HG03108 (cell line): ENCODE measurements at regions not wholly inside any gene's neighbourhood (a gene's known extent, or its start where the extent isn't known, plus 50 kb on each side); places are given as distances from the start of the nearest gene placed in this dataset.

Experiments
- ATAC-seq: cut with Tn5 transposase; IDR thresholded peaks from one replicate; pipeline ENCODE4 v1.9.1; 2021; ENCODE audit warnings: moderate library complexity; ENCODE audit not compliant: unreplicated experiment

DNA sequence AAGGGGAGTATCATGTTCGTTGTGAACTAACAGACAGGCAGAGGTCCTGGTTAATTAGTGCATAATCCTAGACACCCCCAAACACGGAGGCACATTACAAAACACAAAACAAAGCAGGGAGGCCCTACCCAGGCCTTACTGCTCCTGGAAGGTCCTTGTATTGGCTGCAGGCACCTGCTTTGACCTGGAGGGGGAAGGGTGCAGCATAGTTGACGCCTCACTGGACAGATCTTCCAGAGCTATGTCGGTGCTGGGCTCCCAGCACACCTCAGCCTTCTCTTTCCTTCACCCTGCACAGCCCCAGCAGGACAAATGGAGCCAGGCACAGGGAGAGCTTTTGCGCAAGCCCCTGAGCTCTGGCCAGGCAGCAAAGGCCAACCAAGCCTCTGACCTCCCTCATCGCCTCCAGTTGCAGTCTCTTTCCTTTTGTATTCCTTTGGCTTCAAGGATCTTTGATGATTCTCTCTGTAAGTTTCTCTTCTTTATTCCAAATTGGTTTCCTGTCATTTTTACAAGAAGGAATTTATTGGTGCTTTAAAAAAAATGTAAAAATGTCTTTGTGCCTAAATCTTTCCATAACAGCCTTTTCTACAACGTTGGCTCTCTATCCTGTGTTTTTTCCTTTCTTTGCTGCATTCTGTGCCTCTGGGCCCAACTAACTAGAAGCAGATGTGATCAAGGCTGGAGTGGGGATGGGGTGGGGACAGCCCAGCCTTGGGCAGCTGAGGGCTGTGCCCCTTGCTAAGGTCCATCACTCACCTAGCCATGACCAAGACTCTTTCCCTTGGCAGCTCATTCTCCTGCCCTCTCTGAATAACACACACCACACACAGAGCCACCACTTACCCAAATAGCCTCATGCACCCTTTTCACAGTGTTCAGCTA is 317.1 kb upstream of the NPVF start:
- no peak for ATAC-seq

DNA sequence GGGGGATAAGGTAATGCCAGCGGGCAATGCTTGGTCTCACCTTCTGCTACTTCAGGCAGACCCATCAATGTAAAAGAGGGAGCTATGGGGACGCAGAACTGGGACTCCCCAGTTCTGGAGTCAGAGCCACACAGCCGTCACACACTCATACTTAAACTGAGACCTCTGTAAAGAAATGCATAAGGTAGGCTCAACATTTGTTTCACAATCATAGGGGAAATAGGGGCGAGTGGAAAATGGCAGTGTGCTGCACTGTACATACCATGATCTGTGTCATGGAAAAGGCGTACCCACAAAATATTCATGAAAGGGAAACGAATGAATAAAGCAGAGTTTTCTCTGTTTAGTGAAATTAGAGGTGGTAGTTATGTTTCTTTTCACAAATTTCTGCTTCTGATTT is 318.0 kb upstream of the NPVF start:
- no peak for ATAC-seq

GRCh38 chr7:25549271-25549921 is 321.1 kb upstream of the NPVF start:
- no peak for ATAC-seq

- ATAC-seq: no peak
Measured at GRCh38 chr7:25550149-25550548, 321.9 kb upstream of the NPVF start.

- ATAC-seq: no peak
Measured at GRCh38 chr7:25552998-25553397, 324.7 kb upstream of the NPVF start.

DNA sequence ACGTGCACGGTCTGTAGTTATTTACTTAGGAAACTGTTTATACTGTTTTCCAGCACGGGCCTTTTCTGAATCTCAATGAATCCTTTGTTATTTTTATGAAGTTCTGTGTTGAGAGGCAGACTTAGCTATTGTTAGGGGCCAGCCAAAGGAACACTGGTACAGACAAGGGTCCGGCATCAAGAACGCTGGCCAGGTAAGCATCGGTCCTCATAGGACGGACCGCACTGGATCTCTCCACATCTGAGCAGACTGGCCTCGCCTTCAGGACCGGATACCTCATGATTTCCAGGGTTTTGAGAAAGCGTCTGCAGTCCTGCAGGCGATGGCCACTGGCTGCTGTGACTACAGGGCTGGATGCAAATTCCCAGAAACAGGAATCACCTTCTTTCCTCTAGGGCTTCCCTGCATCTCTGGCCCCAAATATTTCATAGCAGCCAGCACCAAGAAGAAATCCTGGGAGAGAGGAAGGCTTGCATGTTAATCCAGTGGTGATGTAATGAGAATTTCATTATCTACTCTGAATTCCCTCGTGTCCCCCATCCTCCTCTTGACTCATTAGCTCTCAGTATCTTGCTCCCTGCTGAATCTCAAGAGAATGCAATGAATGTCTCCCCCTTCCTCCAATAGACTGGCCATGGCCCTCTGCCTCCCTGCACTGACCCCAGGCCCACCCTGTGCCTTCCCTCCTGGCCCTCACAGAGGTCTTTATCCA is 325.4 kb upstream of the NPVF start:
- ATAC-seq: no peak

- ATAC-seq: no peak
Measured at GRCh38 chr7:25557379-25557917, 329.2 kb upstream of the NPVF start.

DNA sequence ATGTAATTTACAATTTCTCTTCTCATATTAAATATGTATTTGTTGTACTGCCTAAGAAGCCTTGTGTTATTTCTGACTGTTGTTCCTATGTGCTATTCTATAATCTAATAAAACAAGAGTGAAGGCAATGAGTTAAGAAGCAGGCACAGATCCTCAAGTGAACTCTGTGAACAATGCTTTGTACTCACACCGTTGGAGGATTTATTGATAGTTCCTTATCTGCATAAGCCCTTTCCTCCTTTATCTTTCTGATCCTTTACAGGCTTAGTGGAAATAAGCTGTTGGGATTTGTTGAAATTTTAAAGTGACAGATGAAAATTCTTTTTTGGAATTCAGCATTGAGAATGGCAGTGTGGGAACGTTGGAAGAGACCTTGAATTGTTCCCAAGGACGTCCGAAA is 329.6 kb upstream of the NPVF start:
- no peak for ATAC-seq

- ATAC-seq: no peak
Measured at GRCh38 chr7:25558605-25559004, 330.3 kb upstream of the NPVF start.

- no peak for ATAC-seq
Measured at GRCh38 chr7:25559581-25560367, 331.5 kb upstream of the NPVF start.

GRCh38 chr7:25562673-25563182 is 334.4 kb upstream of the NPVF start:
- no peak for ATAC-seq

DNA sequence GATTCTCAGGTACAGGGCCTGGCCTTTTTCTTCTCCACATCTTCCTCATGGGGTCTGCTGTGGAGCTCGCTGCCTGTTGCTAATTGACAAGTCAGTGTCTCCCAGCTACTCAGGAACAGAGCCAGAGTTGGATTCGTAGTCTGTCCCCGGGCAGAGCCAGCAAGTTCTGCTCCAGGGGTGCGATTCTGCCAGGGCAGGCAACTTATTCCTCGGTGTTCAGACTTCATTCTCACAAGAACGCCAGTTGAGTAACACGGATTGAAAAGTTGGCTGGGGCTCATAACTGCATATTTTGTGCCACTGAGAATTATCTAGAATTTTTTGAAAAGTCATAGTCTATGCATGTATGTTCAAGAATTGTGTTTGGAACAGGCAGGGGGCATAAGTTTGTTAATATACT is 336.7 kb upstream of the NPVF start:
- ATAC-seq: no peak

- ATAC-seq: no peak
Measured at GRCh38 chr7:25565949-25566348, 337.7 kb upstream of the NPVF start.

DNA sequence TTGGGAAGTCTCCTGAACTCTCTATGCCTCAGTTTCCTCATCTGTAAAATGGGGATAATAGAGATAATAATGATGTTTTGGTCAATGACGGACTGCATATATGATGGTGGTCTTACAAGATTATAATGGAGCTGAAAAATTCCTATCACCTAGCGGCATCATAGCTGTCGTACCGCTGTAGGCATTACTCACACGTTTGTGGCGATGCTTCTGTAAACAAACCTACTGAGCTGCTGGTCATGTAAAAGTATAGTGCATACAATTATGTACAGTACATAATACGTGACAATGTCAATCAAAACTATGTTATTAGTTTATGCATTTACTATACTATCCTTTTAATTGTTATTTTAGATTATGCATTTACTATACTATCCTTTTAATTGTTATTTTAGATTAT is 339.1 kb upstream of the NPVF start:
- ATAC-seq: no peak

DNA sequence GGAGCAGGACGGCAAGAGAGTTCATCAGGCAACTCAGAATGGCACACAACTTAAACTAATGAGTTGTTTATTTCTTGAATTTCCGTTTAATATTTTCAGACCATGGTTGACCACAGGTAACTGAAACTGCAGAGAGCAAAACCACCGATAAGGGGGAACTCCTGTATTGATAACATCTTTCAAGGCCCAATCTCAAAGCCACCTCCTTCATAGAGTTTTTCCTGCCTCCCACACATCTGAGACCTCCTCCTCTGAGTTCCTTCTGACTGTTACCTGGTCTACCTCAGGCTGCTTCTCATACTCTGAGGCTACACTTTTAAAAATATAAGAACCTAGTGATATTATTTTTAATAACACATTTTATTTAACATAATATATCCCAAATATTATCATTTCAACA is 341.5 kb upstream of the NPVF start:
- no peak for ATAC-seq

DNA sequence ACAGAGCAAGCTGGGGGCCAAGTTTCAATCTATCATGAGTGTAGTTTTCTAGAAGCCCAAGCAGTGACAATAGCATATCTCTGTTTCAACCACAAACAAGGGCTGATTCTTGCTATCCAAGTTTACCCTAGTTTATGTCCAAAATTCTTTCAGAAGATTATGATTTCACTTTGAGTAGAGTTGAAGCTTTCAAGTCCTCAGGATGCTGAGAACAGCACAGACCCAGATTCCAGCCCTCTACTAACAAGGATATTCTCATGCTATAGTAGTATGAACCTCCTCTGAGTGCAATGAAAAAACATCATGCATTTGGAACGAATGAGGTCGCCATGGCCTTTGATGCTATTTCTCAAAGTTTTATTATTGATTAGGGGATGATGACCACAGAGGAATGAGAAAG is 344.1 kb upstream of the NPVF start:
- ATAC-seq: no peak

DNA sequence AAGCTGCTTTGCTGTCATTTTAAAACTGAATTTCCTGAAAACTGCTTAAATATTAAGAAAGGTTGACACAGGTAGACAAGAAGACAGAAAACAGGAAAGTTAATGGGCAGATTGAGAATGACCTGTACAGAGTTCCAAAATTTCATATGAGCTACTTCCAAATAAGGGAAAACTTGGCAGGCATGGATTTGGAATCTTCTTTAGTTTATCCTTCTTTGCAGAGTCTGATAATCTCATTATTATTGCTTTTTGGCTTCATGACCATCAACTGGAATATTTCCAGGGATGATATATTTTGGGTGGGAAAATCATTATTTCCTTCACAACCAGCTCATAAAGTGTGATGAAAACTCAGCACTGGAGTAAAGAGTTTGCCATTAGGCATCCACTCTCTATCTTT is 346.5 kb upstream of the NPVF start:
- ATAC-seq: no peak

- ATAC-seq: no peak
Measured at GRCh38 chr7:25575634-25576033, 347.3 kb upstream of the NPVF start.

DNA sequence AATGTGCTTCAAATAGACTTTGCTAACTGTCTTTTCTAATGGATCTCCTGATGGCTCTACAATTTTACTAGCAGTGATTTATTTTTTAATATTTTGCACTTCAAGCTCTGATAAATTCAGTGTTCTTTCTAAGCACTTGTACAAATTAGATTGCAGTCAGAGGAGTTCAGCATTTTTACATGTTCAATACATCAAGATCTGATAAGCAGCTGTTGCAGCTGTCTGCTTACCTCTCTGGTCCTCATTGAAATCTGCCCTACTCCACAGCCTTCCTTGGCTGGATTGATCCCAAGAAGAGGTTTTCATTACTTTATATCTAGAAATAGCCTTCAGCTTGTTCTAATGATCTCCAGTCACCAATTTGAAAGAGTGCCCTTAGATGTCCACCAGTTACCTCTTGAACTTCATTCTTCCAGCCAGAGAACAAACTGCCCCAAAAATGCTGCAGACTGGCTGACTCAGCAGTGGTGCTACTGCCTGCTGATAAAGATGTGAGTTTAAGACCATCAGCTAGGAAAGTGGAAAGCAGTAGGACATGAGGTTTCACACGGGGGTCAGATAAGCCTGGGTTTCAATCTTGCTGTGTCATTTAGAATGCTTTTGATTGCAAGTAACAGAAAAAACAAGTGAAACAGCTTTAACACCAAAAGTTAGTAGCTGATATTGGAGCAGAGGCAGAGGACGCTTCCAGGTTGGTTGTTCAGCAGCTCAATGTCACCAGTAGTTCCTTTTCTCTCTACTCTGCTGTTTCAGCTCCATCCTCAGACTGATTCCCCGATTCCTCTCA is 350.9 kb upstream of the NPVF start:
- no peak for ATAC-seq

GRCh38 chr7:25579778-25580075 is 351.4 kb upstream of the NPVF start:
- ATAC-seq: no peak
